ENCODE measurements at regions not wholly inside any gene's neighbourhood (a gene's known extent, or its start where the extent isn't known, plus 50 kb on each side); places are given as distances from the start of the nearest gene placed in this dataset.

GRCh38 chr2:66694087-66694860, 259.3 kb downstream of the MEIS1 start:
- TF ChIP-seq CTCF (IDR thresholded peaks at IDR 0.05; ENCODE audit: insufficient read depth, low read length) = no peak
- TF ChIP-seq SPI1 (IDR thresholded peaks at IDR 0.05; ENCODE audit: borderline replicate concordance, low read depth) = no peak
- TF ChIP-seq GABPA (IDR thresholded peaks at IDR 0.05; ENCODE audit: low read depth) = no peak
- TF ChIP-seq POLR2AphosphoS5 (IDR thresholded peaks at IDR 0.05; ENCODE audit: low read depth) = no peak
- TF ChIP-seq, protein P1, sequence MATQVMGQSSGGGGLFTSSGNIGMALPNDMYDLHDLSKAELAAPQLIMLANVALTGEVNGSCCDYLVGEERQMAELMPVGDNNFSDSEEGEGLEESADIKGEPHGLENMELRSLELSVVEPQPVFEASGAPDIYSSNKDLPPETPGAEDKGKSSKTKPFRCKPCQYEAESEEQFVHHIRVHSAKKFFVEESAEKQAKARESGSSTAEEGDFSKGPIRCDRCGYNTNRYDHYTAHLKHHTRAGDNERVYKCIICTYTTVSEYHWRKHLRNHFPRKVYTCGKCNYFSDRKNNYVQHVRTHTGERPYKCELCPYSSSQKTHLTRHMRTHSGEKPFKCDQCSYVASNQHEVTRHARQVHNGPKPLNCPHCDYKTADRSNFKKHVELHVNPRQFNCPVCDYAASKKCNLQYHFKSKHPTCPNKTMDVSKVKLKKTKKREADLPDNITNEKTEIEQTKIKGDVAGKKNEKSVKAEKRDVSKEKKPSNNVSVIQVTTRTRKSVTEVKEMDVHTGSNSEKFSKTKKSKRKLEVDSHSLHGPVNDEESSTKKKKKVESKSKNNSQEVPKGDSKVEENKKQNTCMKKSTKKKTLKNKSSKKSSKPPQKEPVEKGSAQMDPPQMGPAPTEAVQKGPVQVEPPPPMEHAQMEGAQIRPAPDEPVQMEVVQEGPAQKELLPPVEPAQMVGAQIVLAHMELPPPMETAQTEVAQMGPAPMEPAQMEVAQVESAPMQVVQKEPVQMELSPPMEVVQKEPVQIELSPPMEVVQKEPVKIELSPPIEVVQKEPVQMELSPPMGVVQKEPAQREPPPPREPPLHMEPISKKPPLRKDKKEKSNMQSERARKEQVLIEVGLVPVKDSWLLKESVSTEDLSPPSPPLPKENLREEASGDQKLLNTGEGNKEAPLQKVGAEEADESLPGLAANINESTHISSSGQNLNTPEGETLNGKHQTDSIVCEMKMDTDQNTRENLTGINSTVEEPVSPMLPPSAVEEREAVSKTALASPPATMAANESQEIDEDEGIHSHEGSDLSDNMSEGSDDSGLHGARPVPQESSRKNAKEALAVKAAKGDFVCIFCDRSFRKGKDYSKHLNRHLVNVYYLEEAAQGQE (IDR thresholded peaks at IDR 0.05; ENCODE audit: insufficient replicate concordance, low read depth) = no peak
- Histone ChIP-seq H3K27me3 (ENCODE audit: insufficient read depth, poor library complexity, severe bottlenecking) (peaks cover 2% of the 10 kb centered on the region), H3K27ac (replicated peaks) (no peak overlapping the region), H3K4me3 (replicated peaks; ENCODE audit: insufficient read depth, low read length) (no peak overlapping the region)
- no peak for DNase-seq (ENCODE audit: low read depth in 1 of 2, low spot score in 1 of 2)

DNA sequence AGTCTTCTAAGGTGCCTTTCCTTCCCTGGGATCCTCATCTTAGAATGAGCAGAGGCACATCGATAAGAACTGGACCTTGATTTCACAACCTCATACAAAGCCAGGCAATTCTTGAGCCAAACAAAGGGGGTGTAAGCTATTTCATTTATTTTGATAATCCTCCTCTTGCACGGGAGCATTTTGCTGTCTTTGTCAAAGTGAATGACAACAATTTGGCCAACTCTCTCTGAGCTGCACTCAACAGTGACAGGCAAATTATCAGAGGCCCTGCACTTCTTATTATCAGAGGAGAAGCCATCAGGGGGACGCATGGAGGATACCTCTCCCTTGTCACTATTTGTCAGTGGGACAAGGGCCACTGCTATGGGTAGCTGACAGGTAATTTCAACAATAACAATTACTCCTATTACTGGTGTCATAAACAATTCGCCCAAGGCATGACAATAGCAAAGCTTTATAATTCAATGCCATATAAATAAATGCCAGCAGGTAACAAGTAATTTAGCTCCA, 260.4 kb downstream of the MEIS1 start:
- Histone ChIP-seq H3K4me3 (replicated peaks; ENCODE audit: insufficient read depth, low read length) (no peak overlapping the region), H3K27me3 (ENCODE audit: insufficient read depth, poor library complexity, severe bottlenecking) (peaks cover 2% of the 10 kb centered on the region), H3K27ac (replicated peaks) (no peak overlapping the region)
- DNase-seq (ENCODE audit: low read depth in 1 of 2, low spot score in 1 of 2) = no peak
- TF ChIP-seq CTCF (IDR thresholded peaks at IDR 0.05; ENCODE audit: insufficient read depth, low read length) (no peak), SPI1 (IDR thresholded peaks at IDR 0.05; ENCODE audit: borderline replicate concordance, low read depth) (no peak), POLR2AphosphoS5 (IDR thresholded peaks at IDR 0.05; ENCODE audit: low read depth) (no peak), GABPA (IDR thresholded peaks at IDR 0.05; ENCODE audit: low read depth) (no peak)
- TF ChIP-seq, protein P1 (IDR thresholded peaks at IDR 0.05; ENCODE audit: insufficient replicate concordance, low read depth) = no peak

- DNase-seq (ENCODE audit: low read depth in 1 of 2, low spot score in 1 of 2) = no peak
- no peak overlapping the region for H3K4me3 ChIP-seq (replicated peaks; ENCODE audit: insufficient read depth, low read length)
- H3K27ac ChIP-seq (replicated peaks) = no peak overlapping the region
- TF ChIP-seq CTCF (IDR thresholded peaks at IDR 0.05; ENCODE audit: insufficient read depth, low read length) (no peak), POLR2AphosphoS5 (IDR thresholded peaks at IDR 0.05; ENCODE audit: low read depth) (no peak), SPI1 (IDR thresholded peaks at IDR 0.05; ENCODE audit: borderline replicate concordance, low read depth) (no peak), GABPA (IDR thresholded peaks at IDR 0.05; ENCODE audit: low read depth) (no peak)
- TF ChIP-seq, protein P1 (IDR thresholded peaks at IDR 0.05; ENCODE audit: insufficient replicate concordance, low read depth) = no peak
- H3K27me3 ChIP-seq (ENCODE audit: insufficient read depth, poor library complexity, severe bottlenecking) = peaks cover 2% of the 10 kb centered on the region
These were observed 261.4 kb downstream of the MEIS1 start for GRCh38 chr2:66696374-66696773.
